K562 (cell line): ENCODE measurements at regions not wholly inside any gene's neighbourhood (a gene's known extent, or its start where the extent isn't known, plus 50 kb on each side); places are given as distances from the start of the nearest gene placed in this dataset.

ENCODE experiments used
- ATAC-seq: fragments of 200-7000 bp; cut with Tn5 transposase; 3 replicates; pipeline ENCODE4 v1.9.1; 2020; ENCODE audit warnings: moderate library complexity
- BruUV-seq: library from RNA; stranded (reverse); fragments of 400-500 nt; replicated peaks from 2 replicates; lab custom pipeline; 2021; lab: Mats Ljungman, UMichigan
- CTCF ChIA-PET: fragments of 300-600 bp; formaldehyde crosslinking; extraction: SDS; loops from one replicate; lab custom pipeline; 2021; ENCODE audit warnings: low intra/inter-chr PET ratio; lab: Yijun Ruan, JAX
- POLR2A ChIA-PET: fragments of 300-600, 350-650 bp; sonication (Branson Sonifier 250); formaldehyde crosslinking; extraction: SDS; loops from one replicate; lab custom pipeline; 2021; ENCODE audit warnings: antibody characterized with exemption, inconsistent platforms; lab: Yijun Ruan, JAX
- DNase-seq, 4 experiments: peaks; one replicate each; pipeline versions ENCODE4 v3.0.0 to v3.0.0-alpha.2; 2011 to 2018; ENCODE audit warnings: low spot score in 3 of 4, mixed read lengths in 3 of 4; ENCODE audit errors: extremely low read depth in 1 of 4
- FAIRE-seq: peaks from 2 replicates; lab custom pipeline; 2011; peaks lifted over from hg19 to GRCh38; lab: Jason Lieb, UNC
- H2AFZ ChIP-seq: 2 replicates; pipeline ENCODE4 v1.6.0; 2011; ENCODE audit warnings: low read depth, low read length, control low read depth, inconsistent platforms
- H3K27ac ChIP-seq: fragments of 200-600 bp; 3 replicates; pipeline ENCODE4 v1.8.0; 2011; ENCODE audit warnings: low read depth, mild to moderate bottlenecking, control low read depth, inconsistent platforms, low read length, moderate library complexity, mixed read lengths; ENCODE audit errors: extremely low read depth
- H3K27me3 ChIP-seq, 2 experiments: fragments of 300-600 bp in 1 of 2; 2 replicates in 1 of 2; 3 replicates in 1 of 2; pipeline versions ENCODE4 v1.6.0 to v1.8.0; 2011; ENCODE audit warnings: inconsistent platforms in 2 of 2, low read length in 2 of 2, mild to moderate bottlenecking in 1 of 2, mixed read lengths in 1 of 2, moderate library complexity in 1 of 2; ENCODE audit not compliant: control insufficient read depth in 2 of 2, insufficient read depth in 2 of 2
- H3K36me3 ChIP-seq: fragments of 300-600 bp; 3 replicates; pipeline ENCODE4 v1.8.0; 2011; ENCODE audit warnings: mild to moderate bottlenecking, low read length, inconsistent platforms; ENCODE audit not compliant: control insufficient read depth, insufficient read depth
- H3K4me1 ChIP-seq, 2 experiments: fragments of 200-600 bp in 1 of 2; replicated peaks in 1 of 2; 2 replicates in 1 of 2; 3 replicates in 1 of 2; pipeline versions ENCODE4 v1.5.1 to v1.8.0; 2011; ENCODE audit warnings: inconsistent platforms in 2 of 2, low read length in 2 of 2, mild to moderate bottlenecking in 1 of 2, mixed read lengths in 1 of 2, moderate library complexity in 1 of 2; ENCODE audit not compliant: control insufficient read depth in 2 of 2, insufficient read depth in 2 of 2
- H3K4me2 ChIP-seq: 2 replicates; pipeline ENCODE4 v1.6.1; 2011; ENCODE audit warnings: low read length, control low read depth, inconsistent platforms, mixed read lengths; ENCODE audit not compliant: insufficient read depth
- H3K4me3 ChIP-seq: fragments of 200-600 bp; sonication (generic), shearing (Covaris generic); 2 replicates; pipeline ENCODE4 v1.5.1; 2016; ENCODE audit warnings: control low read depth, inconsistent platforms
- H3K79me2 ChIP-seq: fragments of 200-600 bp; 3 replicates; pipeline ENCODE4 v1.8.0; 2011; ENCODE audit warnings: low read length, inconsistent platforms; ENCODE audit not compliant: control insufficient read depth, insufficient read depth
- H3K9ac ChIP-seq, 2 experiments: 2 replicates each; pipeline versions ENCODE4 v1.6.0 to v1.6.1; 2011; ENCODE audit warnings: low read depth in 2 of 2, low read length in 2 of 2, control low read depth in 1 of 2, inconsistent platforms in 1 of 2, mild to moderate bottlenecking in 1 of 2, mixed read lengths in 1 of 2; ENCODE audit not compliant: insufficient read depth in 1 of 2
- H3K9me1 ChIP-seq: one replicate; pipeline ENCODE4 v1.6.0; 2011; ENCODE audit warnings: inconsistent platforms, mild to moderate bottlenecking, low read length, moderate library complexity; ENCODE audit not compliant: control insufficient read depth, insufficient read depth
- H3K9me3 ChIP-seq: replicated peaks from 2 replicates; pipeline ENCODE4 v1.5.1; 2011; ENCODE audit warnings: low read depth, low read length, inconsistent platforms; ENCODE audit not compliant: control insufficient read depth, insufficient read depth
- H4K20me1 ChIP-seq: replicated peaks from 2 replicates; pipeline ENCODE4 v1.6.1; 2011; ENCODE audit warnings: low read length, inconsistent platforms, mixed read lengths; ENCODE audit not compliant: control insufficient read depth, insufficient read depth
- ATF1 ChIP-seq, 2 experiments: fragments of 450-650 bp in 1 of 2; IDR thresholded peaks; 2 replicates each; pipeline ENCODE4 v1.6.1; 2016; ENCODE audit warnings: missing compliant biosample characterization in 1 of 2, missing genetic modification characterization in 1 of 2
- HNRNPUL1 ChIP-seq: fragments of 200-400 bp; formaldehyde crosslinking; IDR thresholded peaks from 2 replicates; pipeline ENCODE4 v1.6.1; 2017; ENCODE audit warnings: low read length
- MCM5 ChIP-seq: fragments of 450-650 bp; IDR thresholded peaks from 2 replicates; pipeline ENCODE4 v1.6.1; 2016; ENCODE audit warnings: low read depth
- NFYB ChIP-seq: IDR thresholded peaks from 2 replicates; pipeline ENCODE4 v1.6.1; 2011; ENCODE audit warnings: mild to moderate bottlenecking, moderate library complexity; ENCODE audit not compliant: insufficient read length; ENCODE audit errors: extremely low read depth
- NR1H2 ChIP-seq: sonication (generic); formaldehyde crosslinking; IDR thresholded peaks from 2 replicates; pipeline ENCODE4 v1.4.0; 2020; ENCODE audit warnings: mild to moderate bottlenecking, missing genetic modification reagents
- PHB2 ChIP-seq: fragments of 450-650 bp; IDR thresholded peaks from 2 replicates; pipeline ENCODE4 v1.6.1; 2017; ENCODE audit warnings: low read depth
- SMAD4 ChIP-seq: fragments of 250-450 bp; sonication (Bioruptor Pico); conservative IDR thresholded peaks from 2 replicates; pipeline ENCODE4 v1.8.0; 2021; ENCODE audit warnings: inconsistent platforms, mild to moderate bottlenecking, moderate library complexity
- SRSF9 ChIP-seq: fragments of 200-400 bp; formaldehyde crosslinking; IDR thresholded peaks from 2 replicates; pipeline ENCODE4 v1.6.1; 2017; ENCODE audit warnings: low read depth, low read length, borderline replicate concordance
- WGBS: fragments of 100-300 bp; shearing (Covaris generic); methylation state at CpG from one replicate; pipeline ENCODE4 v1.1.6; 2016; ENCODE audit warnings: low coverage, mixed read lengths; ENCODE audit not compliant: insufficient coverage; ENCODE audit errors: missing lambda C conversion rate; 5-methylcytosine and 5-hydroxymethylcytosine counted together
- in situ Hi-C: fragments of 300-500 bp; cut with MboI; formaldehyde crosslinking; loops from 4 replicates; pipeline ENCODE4 v1.15.0; 2018; ENCODE audit warnings: inconsistent platforms, mixed read lengths
- intact Hi-C: fragments of 100-400 bp; cut with micrococcal nuclease; formaldehyde crosslinking; loops from 2 replicates; pipeline ENCODE4 v1.14.2; 2022

DNA sequence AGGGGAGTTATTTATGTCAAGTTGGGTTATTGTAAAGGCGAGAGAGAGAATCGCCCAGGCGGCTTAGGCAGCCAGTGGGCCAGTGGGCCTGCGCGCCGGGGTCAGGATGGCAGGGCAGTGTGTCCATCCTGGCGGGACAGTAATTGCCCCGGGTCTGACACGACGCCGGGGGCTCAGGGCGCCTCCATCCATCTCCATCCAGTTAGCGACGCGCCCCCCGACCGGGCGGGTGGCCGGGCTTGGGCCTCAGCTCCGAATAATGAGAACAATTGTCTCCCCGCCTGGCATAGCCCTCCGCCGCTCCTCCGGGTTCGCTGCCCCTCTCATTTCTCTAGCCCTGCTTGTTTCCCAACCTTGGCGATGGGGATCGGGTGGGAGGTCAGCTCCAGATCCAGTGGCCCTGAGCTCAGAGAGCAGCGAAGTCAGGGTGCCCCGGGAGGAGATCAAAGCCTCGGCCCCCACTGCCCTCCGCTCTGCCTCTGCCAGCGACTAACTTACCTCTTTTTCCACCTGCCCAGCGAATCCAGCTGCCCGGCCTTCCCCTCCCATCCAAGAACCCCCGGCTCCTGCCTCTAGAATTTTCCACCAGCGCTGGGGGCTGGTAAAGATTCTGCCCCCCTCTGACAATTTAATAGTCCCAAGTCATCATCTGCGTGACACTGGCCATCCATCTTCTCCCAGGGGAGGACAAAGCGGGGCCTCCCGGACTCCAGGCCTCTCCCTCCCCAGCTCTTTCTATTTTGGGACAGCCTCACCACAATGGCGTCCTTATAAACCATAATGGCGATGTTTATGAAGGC lies 56.9 kb upstream of the TMEM33 start:
- WGBS: 3% methylated on average over 41 of the region's 41 CpGs
- ATAC-seq: no peak
- no peak for TF ChIP-seq PHB2
- no peak for TF ChIP-seq NFYB
- TF ChIP-seq ATF1 (CRISPR knock-in tag; IDR thresholded peaks at IDR 0.05): no peak
- no peak for TF ChIP-seq ATF1 (tag; IDR thresholded peaks at IDR 0.05)
- no peak for TF ChIP-seq NR1H2 (CRISPR knock-in tag)
- TF ChIP-seq SRSF9: no peak
- TF ChIP-seq MCM5: no peak
- TF ChIP-seq HNRNPUL1: no peak
- no peak for TF ChIP-seq SMAD4 (CRISPR knock-in tag)
- Histone ChIP-seq H3K9ac (no peak overlapping the region), H3K9me1 (no peaks in the 10 kb centered on the region), H3K27me3 (peaks cover 40 to 60% of the 10 kb centered on the region in 2 experiments), H3K4me1 (peaks cover 0 to 12% of the 10 kb centered on the region in 2 experiments; a peak in 2 of 5 replicates), H3K79me2 (no peaks in the 10 kb centered on the region), H2AFZ (no peak overlapping the region), H3K4me2 (no peak overlapping the region), H3K27ac (no peak overlapping the region), H3K36me3 (no peaks in the 10 kb centered on the region), H4K20me1 (no peaks in the 10 kb centered on the region), H3K4me3 (no peak overlapping the region), H3K9me3 (no peaks in the 10 kb centered on the region)
- BruUV-seq: no TSS peak
- ChIA-PET POLR2A (interaction anchor here (0.6 to 1.2 kb wide), 3 partner anchors 19 to 402 kb away, joined by 3 to 4 read pairs (median 3); no protein-coding TSS in a partner anchor), CTCF (no interaction called here)
- in situ Hi-C loops (no loop called here), intact Hi-C loops (no loop called here)
- no peak for FAIRE-seq
- DNase-seq: no peak
